Karpas-422 (cell line): ENCODE measurements at regions not wholly inside any gene's neighbourhood (a gene's known extent, or its start where the extent isn't known, plus 50 kb on each side); places are given as distances from the start of the nearest gene placed in this dataset.
"Not testable (repeated sequence)": the region's sequence is repeated elsewhere in the genome, so short reads cannot be mapped to it uniquely, and the experiment has no call there.

Experiments
- DNase-seq: peaks from one replicate; pipeline ENCODE4 v3.0.0-alpha.2; 2015
- H2AFZ ChIP-seq: fragments of 200-600 bp; sonication (generic); 2 replicates; pipeline ENCODE4 v1.6.1; 2014; ENCODE audit warnings: antibody characterized with exemption, low read length, mixed read lengths
- H3K27ac ChIP-seq: fragments of 200-600 bp; sonication (generic); 2 replicates; pipeline ENCODE4 v1.5.1; 2014; ENCODE audit warnings: mild to moderate bottlenecking, low read length, moderate library complexity
- H3K27me3 ChIP-seq: fragments of 200-600 bp; sonication (generic); 2 replicates; pipeline ENCODE4 v1.6.1; 2014; ENCODE audit warnings: low read length, mixed read lengths
- H3K36me3 ChIP-seq: fragments of 200-600 bp; sonication (generic); 2 replicates; pipeline ENCODE4 v1.6.1; 2014; ENCODE audit warnings: low read length, mixed read lengths; ENCODE audit not compliant: insufficient read depth
- H3K4me1 ChIP-seq: fragments of 200-600 bp; sonication (generic); 2 replicates; pipeline ENCODE4 v1.6.1; 2014; ENCODE audit warnings: mild to moderate bottlenecking, low read length, mixed read lengths
- H3K4me2 ChIP-seq: fragments of 200-600 bp; sonication (generic); 2 replicates; pipeline ENCODE4 v1.6.1; 2014; ENCODE audit warnings: low read length, low read depth, mild to moderate bottlenecking; ENCODE audit not compliant: poor library complexity, severe bottlenecking
- H3K4me3 ChIP-seq: fragments of 200-600 bp; sonication (generic); 2 replicates; pipeline ENCODE4 v1.5.1; 2014; ENCODE audit warnings: mild to moderate bottlenecking, antibody characterized with exemption, low read length, mixed read lengths
- H3K79me2 ChIP-seq: fragments of 200-600 bp; sonication (generic); 2 replicates; pipeline ENCODE4 v1.6.1; 2014; ENCODE audit warnings: mild to moderate bottlenecking, low read length, mixed read lengths
- H3K9ac ChIP-seq: fragments of 200-600 bp; sonication (generic); 2 replicates; pipeline ENCODE4 v1.6.0; 2014; ENCODE audit warnings: low read length
- H3K9me2 ChIP-seq: fragments of 200-600 bp; sonication (generic), shearing (Covaris generic); replicated peaks from 2 replicates; pipeline ENCODE4 v1.6.0; 2014; ENCODE audit warnings: mild to moderate bottlenecking, low read length, moderate library complexity; ENCODE audit not compliant: insufficient read depth
- H3K9me3 ChIP-seq: fragments of 300-700, 200-600 bp; sonication (generic); 2 replicates; pipeline ENCODE4 v1.6.1; 2014; ENCODE audit warnings: low read length, mixed read lengths
- H4K20me1 ChIP-seq: fragments of 200-600 bp; sonication (generic); 2 replicates; pipeline ENCODE4 v1.6.1; 2014; ENCODE audit warnings: mild to moderate bottlenecking, antibody characterized with exemption, low read length, low read depth; ENCODE audit not compliant: insufficient read depth

GRCh38 chr3:21194036-21194435 lies 557.0 kb downstream of the ZNF385D start:
- not testable (repeated sequence) for H2AFZ ChIP-seq, H3K4me1 ChIP-seq, H3K27ac ChIP-seq, H3K36me3 ChIP-seq, H3K9me3 ChIP-seq, H3K27me3 ChIP-seq, H3K9ac ChIP-seq, H3K4me3 ChIP-seq, H4K20me1 ChIP-seq, H3K4me2 ChIP-seq, H3K9me2 ChIP-seq, H3K79me2 ChIP-seq, DNase-seq

- H3K9ac ChIP-seq = no peak overlapping the region
- no peaks in the 10 kb centered on the region for H3K9me2 ChIP-seq
- no peaks in the 10 kb centered on the region for H4K20me1 ChIP-seq
- no peak overlapping the region for H3K27ac ChIP-seq
- H3K79me2 ChIP-seq = no peaks in the 10 kb centered on the region
- no peak overlapping the region for H3K4me3 ChIP-seq
- H3K36me3 ChIP-seq = no peaks in the 10 kb centered on the region
- H3K4me2 ChIP-seq = no peak overlapping the region
- no peaks in the 10 kb centered on the region for H3K4me1 ChIP-seq
- no peaks in the 10 kb centered on the region for H3K27me3 ChIP-seq
- DNase-seq = no peak
- no peak overlapping the region for H2AFZ ChIP-seq
- peaks cover 4% of the 10 kb centered on the region; the same call in 1 of the 2 replicates for H3K9me3 ChIP-seq
Observed at GRCh38 chr3:21188459-21188858, 562.6 kb downstream of the ZNF385D start.

GRCh38 chr3:21185816-21186314 lies 565.1 kb downstream of the ZNF385D start:
- Histone ChIP-seq H3K9me3 (peaks cover 4% of the 10 kb centered on the region; the same call in 1 of the 2 replicates), H3K27me3 (no peaks in the 10 kb centered on the region), H3K4me1 (no peaks in the 10 kb centered on the region), H3K9ac (no peak overlapping the region), H2AFZ (no peak overlapping the region), H3K36me3 (no peaks in the 10 kb centered on the region), H3K9me2 (no peaks in the 10 kb centered on the region), H3K4me3 (no peak overlapping the region), H3K27ac (no peak overlapping the region), H4K20me1 (no peaks in the 10 kb centered on the region), H3K4me2 (no peak overlapping the region), H3K79me2 (no peaks in the 10 kb centered on the region)
- DNase-seq = no peak

GRCh38 chr3:21174461-21174860 lies 576.5 kb downstream of the ZNF385D start:
- H3K9ac ChIP-seq = no peak overlapping the region
- no peak overlapping the region for H3K4me3 ChIP-seq
- H2AFZ ChIP-seq = no peak overlapping the region
- H4K20me1 ChIP-seq = no peaks in the 10 kb centered on the region
- H3K9me3 ChIP-seq = peaks cover 5% of the 10 kb centered on the region; the same call in 1 of the 2 replicates
- no peak for DNase-seq
- no peak overlapping the region for H3K27ac ChIP-seq
- H3K9me2 ChIP-seq = no peaks in the 10 kb centered on the region
- no peaks in the 10 kb centered on the region for H3K79me2 ChIP-seq
- no peak overlapping the region for H3K4me2 ChIP-seq
- no peaks in the 10 kb centered on the region for H3K36me3 ChIP-seq
- H3K4me1 ChIP-seq = no peaks in the 10 kb centered on the region
- no peaks in the 10 kb centered on the region for H3K27me3 ChIP-seq

- Histone ChIP-seq H3K4me2 (no peak overlapping the region), H3K4me3 (no peak overlapping the region), H3K27ac (no peak overlapping the region), H3K4me1 (no peaks in the 10 kb centered on the region), H3K27me3 (no peaks in the 10 kb centered on the region), H3K36me3 (no peaks in the 10 kb centered on the region), H3K79me2 (no peaks in the 10 kb centered on the region), H3K9me2 (no peaks in the 10 kb centered on the region), H3K9me3 (peaks cover 9% of the 10 kb centered on the region), H2AFZ (no peak overlapping the region), H3K9ac (no peak overlapping the region), H4K20me1 (no peaks in the 10 kb centered on the region)
- peak; percentile 44 for DNase-seq
Observed at GRCh38 chr3:21170964-21171363, 580.0 kb downstream of the ZNF385D start.

- DNase-seq = no peak
- Histone ChIP-seq H3K36me3 (no peaks in the 10 kb centered on the region), H3K9me2 (no peaks in the 10 kb centered on the region), H3K27me3 (no peaks in the 10 kb centered on the region), H3K79me2 (no peaks in the 10 kb centered on the region), H3K9me3 (peaks cover 9% of the 10 kb centered on the region), H3K9ac (no peak overlapping the region), H4K20me1 (no peaks in the 10 kb centered on the region), H2AFZ (no peak overlapping the region), H3K4me3 (no peak overlapping the region), H3K4me2 (no peak overlapping the region), H3K4me1 (no peaks in the 10 kb centered on the region), H3K27ac (no peak overlapping the region)
Observed at GRCh38 chr3:21169948-21170347, 581.1 kb downstream of the ZNF385D start.

GRCh38 chr3:21168471-21168870 lies 582.5 kb downstream of the ZNF385D start:
- Histone ChIP-seq H4K20me1 (no peaks in the 10 kb centered on the region), H3K36me3 (no peaks in the 10 kb centered on the region), H3K79me2 (no peaks in the 10 kb centered on the region), H3K9me3 (peaks cover 9% of the 10 kb centered on the region), H3K4me3 (no peak overlapping the region), H3K4me1 (no peaks in the 10 kb centered on the region), H3K27ac (no peak overlapping the region), H3K9me2 (no peaks in the 10 kb centered on the region), H3K4me2 (no peak overlapping the region), H2AFZ (no peak overlapping the region), H3K9ac (no peak overlapping the region), H3K27me3 (no peaks in the 10 kb centered on the region)
- DNase-seq = no peak

- Histone ChIP-seq H3K79me2 (no peaks in the 10 kb centered on the region), H3K9me3 (peaks cover 18% of the 10 kb centered on the region), H2AFZ (no peak overlapping the region), H4K20me1 (no peaks in the 10 kb centered on the region), H3K36me3 (no peaks in the 10 kb centered on the region), H3K4me1 (no peaks in the 10 kb centered on the region), H3K27ac (no peak overlapping the region), H3K27me3 (no peaks in the 10 kb centered on the region), H3K9ac (no peak overlapping the region), H3K4me3 (no peak overlapping the region), H3K4me2 (no peak overlapping the region), H3K9me2 (no peaks in the 10 kb centered on the region)
- DNase-seq = no peak
Observed at GRCh38 chr3:21163956-21164355, 587.1 kb downstream of the ZNF385D start.

- Histone ChIP-seq H3K27ac (no peak overlapping the region), H2AFZ (no peak overlapping the region), H3K4me1 (no peaks in the 10 kb centered on the region), H3K27me3 (no peaks in the 10 kb centered on the region), H3K9ac (no peak overlapping the region), H3K4me2 (no peak overlapping the region), H3K79me2 (no peaks in the 10 kb centered on the region), H3K9me3 (peaks cover 20% of the 10 kb centered on the region), H4K20me1 (no peaks in the 10 kb centered on the region), H3K4me3 (no peak overlapping the region), H3K9me2 (0 out of 2 replicates have a peak, but pooled peaks cover 3% of the 10 kb centered on the region), H3K36me3 (no peaks in the 10 kb centered on the region)
- no peak for DNase-seq
Observed at GRCh38 chr3:21159543-21159906, 591.5 kb downstream of the ZNF385D start.
